GM19455 (cell line): ENCODE measurements at regions not wholly inside any gene's neighbourhood (a gene's known extent, or its start where the extent isn't known, plus 50 kb on each side); places are given as distances from the start of the nearest gene placed in this dataset.
"Not testable (repeated sequence)": the region's sequence is repeated elsewhere in the genome, so short reads cannot be mapped to it uniquely, and the experiment has no call there.

Experiments used
- ATAC-seq: cut with Tn5 transposase; IDR thresholded peaks from one replicate; pipeline ENCODE4 v1.9.1; 2021; ENCODE audit not compliant: unreplicated experiment

- no peak for ATAC-seq
Observed at GRCh38 chr4:77305766-77306165, 148.8 kb downstream of the CCNG2 start.

GRCh38 chr4:77306496-77306895 lies 149.5 kb downstream of the CCNG2 start:
- ATAC-seq, result no peak

DNA sequence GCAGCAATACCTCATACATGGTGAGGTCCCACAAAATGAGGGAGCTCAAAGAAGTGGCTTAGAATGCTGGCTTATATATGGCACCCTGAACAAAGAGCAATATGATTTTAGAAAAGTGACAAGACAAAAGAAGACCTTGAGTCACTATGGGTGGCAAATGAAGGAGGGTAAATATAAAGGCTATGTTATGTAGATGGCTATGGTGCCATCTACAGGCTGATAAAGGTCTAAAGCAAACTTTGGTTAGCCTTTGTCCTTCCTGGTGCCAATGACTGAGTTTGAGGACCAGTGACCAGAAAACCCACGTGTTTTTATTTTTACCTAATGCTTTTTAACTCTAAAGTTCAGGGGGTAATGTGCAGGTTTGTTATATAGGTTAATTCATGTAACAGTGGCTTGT lies 151.8 kb downstream of the CCNG2 start:
- no peak for ATAC-seq

DNA sequence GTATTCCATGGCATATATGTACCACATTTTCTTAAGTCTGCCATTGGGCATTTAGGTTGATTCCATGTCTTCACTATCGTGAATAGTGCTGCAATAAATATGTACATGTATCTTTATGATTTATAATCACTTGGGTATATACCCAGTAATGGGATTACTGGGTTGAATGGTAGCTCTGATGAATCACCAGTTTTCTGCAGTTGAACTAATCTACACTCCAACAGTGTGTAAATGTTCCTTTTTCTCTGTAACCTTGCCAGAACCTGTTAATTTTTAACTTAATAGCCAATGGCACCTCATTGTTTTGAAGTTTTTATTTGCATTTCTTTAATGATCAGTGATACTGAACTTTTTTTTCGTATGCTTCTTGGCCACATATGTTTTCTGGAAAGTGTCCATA lies 152.5 kb downstream of the CCNG2 start:
- ATAC-seq, result no peak

DNA sequence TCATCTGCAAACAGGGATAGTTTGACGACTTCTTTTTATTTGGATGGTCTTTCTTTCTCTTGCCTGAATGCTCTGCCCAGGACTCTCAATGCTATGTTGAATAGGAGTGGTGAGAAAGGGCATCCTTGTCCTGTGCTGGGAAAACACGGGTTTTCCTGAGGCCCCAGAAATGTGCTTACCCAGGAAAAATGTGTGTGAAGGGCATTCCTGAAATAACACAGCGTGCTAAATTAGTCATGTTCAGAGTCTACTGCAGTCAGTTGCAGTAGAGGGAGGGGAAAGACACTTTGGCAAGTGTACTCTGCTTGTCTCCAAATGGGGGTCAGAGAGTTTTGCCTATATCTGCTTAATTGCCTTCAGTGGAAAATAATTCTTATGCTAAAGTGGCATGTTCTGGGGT lies 153.9 kb downstream of the CCNG2 start:
- no peak for ATAC-seq

DNA sequence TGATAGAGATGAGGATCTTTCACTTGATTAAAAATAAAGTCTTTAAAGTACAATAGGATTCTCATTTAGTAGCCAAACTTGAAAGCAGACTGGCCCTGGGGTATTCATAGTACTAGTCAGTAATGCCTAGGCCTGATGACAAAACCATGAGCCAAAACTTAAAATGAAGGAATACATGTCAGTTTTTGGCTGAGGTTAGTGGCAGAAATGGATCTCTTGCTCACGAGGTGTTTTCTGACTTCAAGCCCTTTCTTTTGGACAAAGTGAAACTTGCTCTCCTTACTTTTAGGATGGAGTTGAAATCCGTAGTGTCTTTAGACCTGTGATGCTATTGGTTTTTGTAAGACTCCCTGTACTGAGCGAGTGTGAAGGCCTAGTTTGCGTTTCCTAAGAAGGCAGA lies 157.7 kb downstream of the CCNG2 start:
- no peak for ATAC-seq

DNA sequence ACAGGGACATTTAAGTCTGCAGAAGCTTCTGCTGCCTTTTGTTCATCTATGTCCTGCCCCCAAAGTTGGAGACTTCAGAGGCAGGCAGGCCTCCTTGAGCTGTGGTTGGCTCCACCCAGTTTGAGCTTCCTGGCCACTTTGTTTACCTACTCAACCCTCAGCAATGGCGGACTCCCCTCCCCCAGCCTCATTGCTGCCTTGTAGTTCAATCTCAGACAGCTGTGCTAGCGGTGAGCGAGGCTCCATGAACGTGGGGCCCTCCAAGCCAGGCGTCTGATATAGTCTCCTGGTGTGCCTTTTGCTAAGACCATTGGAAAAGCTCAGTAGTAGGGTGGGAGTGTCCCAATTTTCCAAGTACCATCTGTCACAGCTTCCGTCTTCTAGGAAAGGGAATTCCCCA lies 170.1 kb downstream of the CCNG2 start:
- no peak for ATAC-seq

GRCh38 chr4:77332696-77333270 lies 175.8 kb downstream of the CCNG2 start:
- ATAC-seq, result no peak

GRCh38 chr4:77336411-77337142 lies 179.6 kb downstream of the CCNG2 start:
- ATAC-seq, result no peak

DNA sequence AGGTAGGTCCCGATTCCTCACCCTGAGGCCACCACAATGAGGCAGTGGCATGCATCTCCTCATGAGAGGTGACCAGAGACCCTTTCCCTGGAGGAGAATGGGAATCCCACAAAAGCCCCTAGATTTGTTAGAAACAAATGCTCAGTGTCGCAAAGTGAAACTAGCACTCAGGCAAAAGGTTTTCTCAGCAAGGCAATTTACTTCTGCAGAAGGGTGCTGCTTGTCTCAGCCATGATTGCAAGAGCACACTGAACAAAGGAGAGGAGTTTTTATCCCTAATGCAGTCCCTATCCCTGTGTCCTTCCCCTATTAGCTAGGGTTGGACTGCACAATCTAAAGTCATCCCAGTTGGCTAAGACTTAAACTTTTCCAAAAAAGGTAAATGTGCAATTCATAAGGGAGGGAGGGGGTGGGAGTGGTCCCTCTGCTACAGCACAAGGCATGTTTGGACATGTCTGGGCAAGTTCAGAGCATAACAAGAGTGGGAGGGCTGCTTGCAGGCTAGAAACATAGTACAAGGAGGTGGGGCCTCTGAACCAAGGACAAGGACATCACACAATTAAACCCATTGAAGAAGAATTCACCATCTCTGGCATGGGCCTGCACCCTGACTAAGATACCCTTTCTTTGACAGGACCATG lies 185.3 kb downstream of the CCNG2 start:
- no peak for ATAC-seq

GRCh38 chr4:77344001-77344400 lies 187.0 kb downstream of the CCNG2 start:
- no peak for ATAC-seq

DNA sequence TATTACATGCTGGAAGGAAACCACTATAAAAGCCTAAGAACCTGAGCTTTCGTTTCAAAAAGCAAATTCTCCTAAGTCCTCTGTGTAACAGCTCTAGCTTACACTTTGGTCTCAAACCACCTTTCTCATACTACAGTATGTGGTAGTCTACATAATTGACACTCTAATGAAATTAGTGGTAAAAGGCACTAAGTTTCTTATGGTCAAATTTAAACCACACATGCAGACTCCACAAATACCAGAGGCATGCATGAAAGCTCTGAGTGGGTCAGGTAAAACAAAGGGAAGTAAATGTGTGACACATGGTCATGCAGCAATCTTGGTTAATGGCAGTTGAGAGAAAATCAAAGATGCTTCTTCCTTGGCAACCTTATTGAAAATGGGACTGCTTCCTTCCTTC lies 187.8 kb downstream of the CCNG2 start:
- ATAC-seq, result no peak

- no peak for ATAC-seq
Observed at GRCh38 chr4:77347351-77347966, 190.5 kb downstream of the CCNG2 start.

DNA sequence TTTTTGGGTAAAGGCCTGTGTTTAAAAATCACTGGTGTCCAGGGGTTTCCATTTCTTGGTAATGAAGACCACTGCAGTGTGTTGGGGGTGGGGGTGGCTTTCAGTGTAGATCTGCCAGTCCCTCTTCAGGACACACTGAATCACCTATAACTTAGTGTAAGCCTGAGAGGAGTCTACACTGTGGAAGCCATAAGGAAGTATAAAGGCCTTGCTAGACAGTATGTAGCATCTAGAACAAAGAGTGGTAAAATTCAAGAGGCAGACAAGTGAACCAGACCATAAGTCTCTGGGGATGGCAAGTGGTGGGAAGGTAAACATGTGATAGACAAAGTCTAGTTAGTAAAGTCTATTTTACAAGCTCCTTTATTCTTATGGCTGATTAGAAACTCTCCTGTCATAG lies 191.8 kb downstream of the CCNG2 start:
- no peak for ATAC-seq

DNA sequence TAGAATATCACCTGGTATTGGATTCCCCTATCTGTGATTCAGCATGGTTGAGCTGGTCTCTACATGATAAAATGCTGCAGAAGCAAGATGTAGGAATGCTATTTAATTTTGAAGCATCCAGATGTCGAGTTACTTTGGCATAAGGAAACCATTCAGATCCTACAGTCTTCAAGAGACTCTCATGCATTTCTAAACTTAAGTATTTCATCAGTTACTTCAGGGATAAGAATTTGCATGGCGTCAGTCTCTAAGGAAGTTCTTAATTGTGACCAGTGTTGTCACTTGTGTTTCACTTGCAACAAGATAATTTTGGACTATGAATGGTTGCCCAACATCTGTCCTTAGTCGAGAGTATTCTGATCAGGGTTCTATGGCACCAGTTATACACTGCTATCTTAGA lies 192.4 kb downstream of the CCNG2 start:
- no peak for ATAC-seq

DNA sequence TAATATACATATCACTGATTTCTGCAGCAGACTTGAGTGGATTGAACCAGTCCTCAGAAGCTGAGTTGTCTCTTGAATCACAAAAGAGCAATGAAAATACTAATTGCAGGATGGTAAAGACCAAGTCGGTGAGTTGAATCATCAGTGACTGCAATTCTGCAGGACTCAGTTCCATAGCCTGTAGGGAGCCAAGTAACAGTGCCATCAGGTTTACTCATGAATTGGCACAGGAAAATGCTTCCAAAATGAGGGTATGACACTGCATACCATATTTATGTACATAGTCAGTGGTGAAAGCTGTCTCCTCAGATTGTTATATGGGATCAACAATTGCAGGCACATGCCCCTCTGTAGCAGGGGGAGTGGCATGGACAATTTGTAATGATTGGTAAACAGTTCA lies 192.8 kb downstream of the CCNG2 start:
- ATAC-seq, result no peak

- no peak for ATAC-seq
Observed at GRCh38 chr4:77352192-77352591, 195.2 kb downstream of the CCNG2 start.

GRCh38 chr4:77353724-77354315 lies 196.8 kb downstream of the CCNG2 start:
- not testable (repeated sequence) for ATAC-seq

- ATAC-seq, result no peak
Observed at GRCh38 chr4:77354550-77354949, 197.5 kb downstream of the CCNG2 start.

DNA sequence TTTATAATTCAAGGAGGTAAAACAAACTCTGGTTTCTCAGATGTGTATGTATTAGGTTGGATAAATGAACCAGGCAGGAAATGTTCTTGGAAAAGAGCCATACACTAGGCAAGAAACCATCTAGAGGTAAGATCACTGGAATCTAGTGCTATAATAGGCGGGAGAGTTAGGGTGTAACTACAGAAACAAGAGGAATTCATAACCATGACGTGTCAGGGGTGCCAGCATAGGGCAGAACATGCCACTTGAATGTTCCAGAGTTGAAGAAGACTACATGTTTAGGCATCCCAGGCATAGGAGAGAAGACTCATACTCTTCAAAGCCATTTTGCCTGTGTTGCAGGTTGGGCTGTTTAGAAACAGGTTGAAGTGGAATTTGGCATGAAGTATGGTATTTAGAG lies 198.7 kb downstream of the CCNG2 start:
- ATAC-seq, result no peak

- no peak for ATAC-seq
Observed at GRCh38 chr4:77358315-77358928, 201.4 kb downstream of the CCNG2 start.
